ENCODE measurements at regions not wholly inside any gene's neighbourhood (a gene's known extent, or its start where the extent isn't known, plus 50 kb on each side); places are given as distances from the start of the nearest gene placed in this dataset.

DNA sequence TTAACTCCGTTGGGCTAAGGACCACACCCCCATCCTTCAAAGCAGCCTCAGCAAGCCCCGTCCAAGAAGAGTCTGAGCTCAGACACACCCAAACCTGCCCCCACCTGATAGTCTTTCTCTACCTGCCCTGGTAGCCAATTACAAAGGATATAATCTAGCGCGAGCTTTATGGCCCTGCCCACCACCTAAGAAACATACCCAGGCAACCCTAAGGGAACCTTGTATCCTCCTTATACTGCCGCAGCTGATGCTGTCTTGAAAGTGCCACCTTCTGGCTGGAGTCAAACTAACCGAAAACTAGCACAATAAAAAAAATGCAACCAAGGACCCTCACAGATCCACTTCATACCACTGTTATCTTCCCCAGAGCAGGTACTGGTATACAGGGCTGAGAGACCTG is 628.3 kb upstream of the REG3G start:
- H3K4me1 ChIP-seq = no peaks in the 10 kb centered on the region
- intact Hi-C loops (cut with DNase I; ENCODE audit: low total_unique reads) (no loop called here), in situ Hi-C loops (cut with MboI; ENCODE audit: low pct_ligation_motif_present in 1 of 4, low pct_unique_long_range_greater_than_20kb in 1 of 4, low sequenced_read_pairs in 3 of 4) (no loop called here)
- H3K27ac ChIP-seq = no peak overlapping the region
- TF ChIP-seq EP300 (IDR thresholded peaks at IDR 0.05; ENCODE audit: low read depth) = no peak
- TF ChIP-seq POLR2AphosphoS5 (IDR thresholded peaks at IDR 0.05) = no peak
- TF ChIP-seq, protein P1, sequence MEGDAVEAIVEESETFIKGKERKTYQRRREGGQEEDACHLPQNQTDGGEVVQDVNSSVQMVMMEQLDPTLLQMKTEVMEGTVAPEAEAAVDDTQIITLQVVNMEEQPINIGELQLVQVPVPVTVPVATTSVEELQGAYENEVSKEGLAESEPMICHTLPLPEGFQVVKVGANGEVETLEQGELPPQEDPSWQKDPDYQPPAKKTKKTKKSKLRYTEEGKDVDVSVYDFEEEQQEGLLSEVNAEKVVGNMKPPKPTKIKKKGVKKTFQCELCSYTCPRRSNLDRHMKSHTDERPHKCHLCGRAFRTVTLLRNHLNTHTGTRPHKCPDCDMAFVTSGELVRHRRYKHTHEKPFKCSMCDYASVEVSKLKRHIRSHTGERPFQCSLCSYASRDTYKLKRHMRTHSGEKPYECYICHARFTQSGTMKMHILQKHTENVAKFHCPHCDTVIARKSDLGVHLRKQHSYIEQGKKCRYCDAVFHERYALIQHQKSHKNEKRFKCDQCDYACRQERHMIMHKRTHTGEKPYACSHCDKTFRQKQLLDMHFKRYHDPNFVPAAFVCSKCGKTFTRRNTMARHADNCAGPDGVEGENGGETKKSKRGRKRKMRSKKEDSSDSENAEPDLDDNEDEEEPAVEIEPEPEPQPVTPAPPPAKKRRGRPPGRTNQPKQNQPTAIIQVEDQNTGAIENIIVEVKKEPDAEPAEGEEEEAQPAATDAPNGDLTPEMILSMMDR (IDR thresholded peaks at IDR 0.05) = no peak
- TF ChIP-seq POLR2A (IDR thresholded peaks at IDR 0.05) = no peak
- no peak overlapping the region for H3K4me3 ChIP-seq
- WGBS, 2 donors (ENCODE audit: low coverage in 1 of 2) = 85% methylated on average over 6 of the region's 6 CpGs; no CpG with 5 or more reads in 1 of the 2 donors
- no peaks in the 10 kb centered on the region for H3K9me3 ChIP-seq
- H3K36me3 ChIP-seq = no peaks in the 10 kb centered on the region
- no peaks in the 10 kb centered on the region for H3K27me3 ChIP-seq
- DNase-seq = no peak

DNA sequence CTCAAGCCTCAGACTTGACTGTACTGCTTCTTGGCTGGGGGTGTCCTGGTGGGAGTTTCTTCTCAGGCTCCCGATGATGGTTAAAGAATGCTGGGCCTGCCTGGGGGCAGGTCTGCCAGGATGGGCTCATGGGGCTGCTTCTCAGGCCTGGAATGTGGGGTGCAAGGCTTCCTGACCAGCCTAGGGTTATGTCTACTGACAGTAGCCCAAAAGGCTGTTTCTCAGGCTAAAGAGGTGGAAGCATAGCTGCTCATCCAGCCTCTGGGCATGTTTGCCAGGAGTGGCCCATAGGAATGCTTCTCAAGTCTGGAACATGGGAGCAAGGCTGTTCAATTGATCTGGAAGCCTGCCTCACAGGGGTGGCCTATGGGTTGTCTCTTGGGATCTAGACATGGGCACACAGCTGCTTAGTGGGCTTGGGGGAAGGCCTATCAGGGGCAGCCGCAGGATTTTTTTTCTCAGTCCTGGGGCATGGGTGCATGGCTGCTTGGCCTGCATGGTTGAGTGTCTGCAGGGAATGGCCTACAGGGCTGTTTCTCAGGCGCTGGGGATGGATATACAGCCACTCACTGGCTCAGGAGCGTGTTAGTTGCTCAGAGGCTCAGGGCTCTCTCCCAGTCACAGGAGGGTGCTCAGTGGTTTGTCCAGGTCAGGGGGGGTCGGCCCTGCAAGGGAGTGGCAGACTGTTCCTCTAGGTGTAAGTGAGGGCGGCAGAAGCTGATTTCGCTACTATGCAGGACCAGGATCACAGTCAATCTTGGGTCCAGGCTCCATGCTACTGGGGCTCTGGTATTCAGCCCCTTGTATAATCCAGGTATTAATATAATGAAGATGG is 617.3 kb upstream of the REG3G start:
- H3K27me3 ChIP-seq = no peaks in the 10 kb centered on the region
- no peaks in the 10 kb centered on the region for H3K4me1 ChIP-seq
- in situ Hi-C loops (cut with MboI; ENCODE audit: low pct_ligation_motif_present in 1 of 4, low pct_unique_long_range_greater_than_20kb in 1 of 4, low sequenced_read_pairs in 3 of 4) = no loop called here
- intact Hi-C loops (cut with DNase I; ENCODE audit: low total_unique reads) = no loop called here
- H3K27ac ChIP-seq = no peak overlapping the region
- no peak for DNase-seq
- H3K4me3 ChIP-seq = no peak overlapping the region
- no peaks in the 10 kb centered on the region for H3K9me3 ChIP-seq
- no peak for TF ChIP-seq POLR2A (IDR thresholded peaks at IDR 0.05)
- no peak for TF ChIP-seq POLR2AphosphoS5 (IDR thresholded peaks at IDR 0.05)
- no peak for TF ChIP-seq EP300 (IDR thresholded peaks at IDR 0.05; ENCODE audit: low read depth)
- TF ChIP-seq, protein P1 (IDR thresholded peaks at IDR 0.05) = no peak
- H3K36me3 ChIP-seq = no peaks in the 10 kb centered on the region
- WGBS, 2 donors (ENCODE audit: low coverage in 1 of 2) = 90 to 91% methylated on average over 2 to 6 of the region's 7 CpGs

DNA sequence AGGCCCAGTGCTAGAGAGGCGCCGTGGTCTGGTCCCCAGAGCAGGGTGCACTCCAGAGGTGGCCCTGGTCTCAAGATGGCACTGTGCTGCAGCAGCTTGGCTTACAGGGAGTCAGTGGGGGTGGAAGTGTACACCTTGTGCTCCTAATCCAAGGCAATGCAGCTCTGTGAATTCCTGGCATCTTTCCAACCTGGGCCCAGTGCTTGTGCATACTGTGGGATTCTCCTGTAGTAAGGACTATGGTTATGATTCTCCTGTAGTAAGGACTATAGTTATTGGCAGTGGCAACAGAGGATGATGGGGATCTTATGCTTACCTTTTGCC is 616.7 kb upstream of the REG3G start:
- Histone ChIP-seq H3K9me3 (no peaks in the 10 kb centered on the region), H3K36me3 (no peaks in the 10 kb centered on the region), H3K27ac (no peak overlapping the region), H3K4me3 (no peak overlapping the region), H3K27me3 (no peaks in the 10 kb centered on the region), H3K4me1 (no peaks in the 10 kb centered on the region)
- in situ Hi-C loops (cut with MboI; ENCODE audit: low pct_ligation_motif_present in 1 of 4, low pct_unique_long_range_greater_than_20kb in 1 of 4, low sequenced_read_pairs in 3 of 4) = no loop called here
- no peak for DNase-seq
- 100% methylated on average over 1 of the region's 2 CpGs; no CpG with 5 or more reads in 1 of the 2 donors for WGBS, 2 donors (ENCODE audit: low coverage in 1 of 2)
- TF ChIP-seq POLR2A (IDR thresholded peaks at IDR 0.05) = no peak
- TF ChIP-seq, protein P1 (IDR thresholded peaks at IDR 0.05) = no peak
- no peak for TF ChIP-seq POLR2AphosphoS5 (IDR thresholded peaks at IDR 0.05)
- TF ChIP-seq EP300 (IDR thresholded peaks at IDR 0.05; ENCODE audit: low read depth) = no peak
- intact Hi-C loops (cut with DNase I; ENCODE audit: low total_unique reads) = no loop called here

- Histone ChIP-seq H3K4me1 (no peaks in the 10 kb centered on the region), H3K36me3 (no peaks in the 10 kb centered on the region), H3K27ac (no peak overlapping the region), H3K9me3 (no peaks in the 10 kb centered on the region), H3K4me3 (no peak overlapping the region), H3K27me3 (no peaks in the 10 kb centered on the region)
- in situ Hi-C loops (cut with MboI; ENCODE audit: low pct_ligation_motif_present in 1 of 4, low pct_unique_long_range_greater_than_20kb in 1 of 4, low sequenced_read_pairs in 3 of 4) = no loop called here
- no peak for DNase-seq
- intact Hi-C loops (cut with DNase I; ENCODE audit: low total_unique reads) = no loop called here
- TF ChIP-seq EP300 (IDR thresholded peaks at IDR 0.05; ENCODE audit: low read depth) = no peak
- TF ChIP-seq, protein P1 (IDR thresholded peaks at IDR 0.05) = no peak
- no peak for TF ChIP-seq POLR2A (IDR thresholded peaks at IDR 0.05)
- TF ChIP-seq POLR2AphosphoS5 (IDR thresholded peaks at IDR 0.05) = no peak
Observed at GRCh38 chr2:78411303-78411702, 614.2 kb upstream of the REG3G start.

Data from transverse colon (tissue), 4 donors.